Activated CD4-positive, CD25-positive, alpha-beta regulatory T cell treated with anti-CD3 and anti-CD28 coated beads, Interleukin-2, amount 50 U/mL, for 24 hours (primary cell): ENCODE measurements at regions not wholly inside any gene's neighbourhood (a gene's known extent, or its start where the extent isn't known, plus 50 kb on each side); places are given as distances from the start of the nearest gene placed in this dataset.
"Not testable (repeated sequence)": the region's sequence is repeated elsewhere in the genome, so short reads cannot be mapped to it uniquely, and the experiment has no call there.

Experiments used
- ATAC-seq, 2 donors: fragments of 150-1000 bp; cut with Tn5 transposase; one replicate each; pipeline ENCODE4 v1.10.0; 2021; ENCODE audit warnings: mild to moderate bottlenecking in 1 of 2, moderate library complexity in 1 of 2

- ATAC-seq, result no peak
These were observed 201.0 kb upstream of the NABP1 start for GRCh38 chr2:191476901-191477300.

- no peak for ATAC-seq
These were observed 198.9 kb upstream of the NABP1 start for GRCh38 chr2:191478799-191479679.

GRCh38 chr2:191479680-191480023 is 198.3 kb upstream of the NABP1 start:
- ATAC-seq, result no peak

DNA sequence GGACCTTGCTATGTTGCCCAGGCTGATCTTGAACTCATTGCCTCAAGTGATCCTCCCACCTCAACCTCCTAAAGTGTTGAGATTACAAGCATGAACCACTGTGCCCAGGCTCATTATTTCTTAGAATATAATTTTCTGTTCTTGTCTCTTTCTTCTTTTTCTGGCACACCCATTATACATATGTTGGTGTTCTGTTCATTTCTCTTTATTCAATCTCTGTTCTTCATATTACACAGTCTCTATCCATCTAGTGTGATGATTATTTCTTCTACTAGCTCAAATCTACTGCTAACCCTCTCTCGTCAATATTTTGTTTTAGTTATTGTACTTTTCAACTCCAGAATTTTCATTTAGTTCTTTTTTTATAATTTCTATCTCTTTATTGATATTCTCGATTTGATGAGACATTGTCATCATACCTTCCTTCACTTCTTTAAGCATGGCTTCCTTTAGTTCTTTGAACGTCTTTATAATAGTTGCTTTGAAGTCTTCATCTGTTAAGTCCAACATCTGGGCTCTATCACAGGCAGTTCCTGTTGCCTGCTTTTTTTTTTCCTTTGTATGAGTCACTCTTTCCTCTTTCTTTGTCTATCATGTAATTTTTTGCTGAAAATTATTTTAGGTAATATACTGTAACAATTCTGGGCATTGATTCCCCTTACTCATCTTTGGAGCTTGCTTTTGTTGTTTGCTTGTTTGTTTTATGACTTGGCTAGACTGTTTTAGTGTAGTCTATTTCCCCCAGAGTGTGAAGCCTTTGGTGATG is 196.4 kb upstream of the NABP1 start:
- no peak for ATAC-seq

- no peak for ATAC-seq
These were observed 194.8 kb upstream of the NABP1 start for GRCh38 chr2:191483117-191483516.

GRCh38 chr2:191486584-191487320 is 191.2 kb upstream of the NABP1 start:
- no peak for ATAC-seq

DNA sequence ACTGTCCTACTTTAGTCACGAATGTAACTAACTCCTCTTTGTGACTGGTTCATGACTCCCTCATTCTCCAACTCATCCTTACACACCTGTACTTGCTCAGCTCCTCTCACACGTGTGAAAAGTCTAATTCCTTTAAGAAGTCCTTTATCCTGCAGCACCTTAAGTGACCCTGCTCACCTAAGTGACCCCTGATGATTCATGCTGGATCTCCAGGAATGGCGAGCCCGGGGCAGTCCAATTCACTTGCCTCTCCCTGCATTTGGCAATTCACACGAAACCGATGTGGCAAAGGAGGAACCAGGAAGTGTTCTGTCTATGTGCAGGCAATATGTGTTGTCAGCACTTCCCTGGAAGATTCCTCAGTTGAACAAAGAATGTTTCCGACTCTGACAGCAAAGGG is 189.8 kb upstream of the NABP1 start:
- ATAC-seq, result no peak

DNA sequence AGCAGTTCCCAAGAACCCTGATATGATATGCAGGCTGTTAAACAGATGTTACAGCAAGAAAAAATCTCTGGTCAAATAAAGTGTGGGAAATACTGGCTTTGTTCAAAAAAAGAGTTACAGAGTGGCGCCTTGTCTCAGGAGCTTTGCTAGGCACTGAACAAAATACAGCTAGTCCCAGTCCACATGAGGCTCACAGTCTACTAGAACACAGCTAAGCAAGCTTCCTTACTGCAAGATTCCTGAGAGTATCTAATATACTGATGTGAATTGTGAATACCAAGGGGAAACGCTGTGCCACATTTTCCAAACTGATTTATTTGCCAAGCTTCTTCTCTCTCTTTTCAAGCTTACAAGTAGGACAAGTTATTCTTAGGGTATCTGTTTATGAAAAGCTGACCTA is 188.8 kb upstream of the NABP1 start:
- ATAC-seq, result no peak

DNA sequence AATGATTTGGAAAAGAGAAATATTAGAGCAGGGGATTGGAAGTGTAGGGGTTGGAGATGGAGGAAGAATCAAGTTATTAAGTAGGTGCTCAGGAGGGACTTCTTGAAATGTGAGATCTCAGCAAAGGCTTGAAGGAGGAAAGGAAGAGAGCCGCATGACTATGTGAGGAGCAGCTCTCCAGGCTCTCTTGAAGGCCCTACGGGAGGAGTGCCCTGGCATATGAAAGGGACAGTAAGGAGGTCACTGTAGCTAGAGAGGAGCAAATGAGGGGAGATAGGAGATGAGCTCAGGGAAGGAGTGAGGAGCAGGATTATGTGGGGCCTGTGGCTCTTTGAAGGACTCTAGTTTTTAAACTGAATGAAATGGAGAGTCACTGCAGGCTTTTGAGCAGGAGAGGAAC is 181.1 kb upstream of the NABP1 start:
- ATAC-seq, result no peak

GRCh38 chr2:191497822-191498221 is 180.1 kb upstream of the NABP1 start:
- no peak for ATAC-seq

GRCh38 chr2:191499050-191499449 is 178.9 kb upstream of the NABP1 start:
- no peak for ATAC-seq

- no peak for ATAC-seq
These were observed 177.9 kb upstream of the NABP1 start for GRCh38 chr2:191499874-191500565.

GRCh38 chr2:191500566-191500883 is 177.4 kb upstream of the NABP1 start:
- ATAC-seq, result no peak

- ATAC-seq, result no peak
These were observed 176.9 kb upstream of the NABP1 start for GRCh38 chr2:191500884-191501560.

- ATAC-seq, result no peak
These were observed 176.3 kb upstream of the NABP1 start for GRCh38 chr2:191501561-191502168.

- no peak for ATAC-seq
These were observed 171.4 kb upstream of the NABP1 start for GRCh38 chr2:191506515-191506914.

GRCh38 chr2:191507252-191507853 is 170.6 kb upstream of the NABP1 start:
- ATAC-seq, result not testable (repeated sequence)

DNA sequence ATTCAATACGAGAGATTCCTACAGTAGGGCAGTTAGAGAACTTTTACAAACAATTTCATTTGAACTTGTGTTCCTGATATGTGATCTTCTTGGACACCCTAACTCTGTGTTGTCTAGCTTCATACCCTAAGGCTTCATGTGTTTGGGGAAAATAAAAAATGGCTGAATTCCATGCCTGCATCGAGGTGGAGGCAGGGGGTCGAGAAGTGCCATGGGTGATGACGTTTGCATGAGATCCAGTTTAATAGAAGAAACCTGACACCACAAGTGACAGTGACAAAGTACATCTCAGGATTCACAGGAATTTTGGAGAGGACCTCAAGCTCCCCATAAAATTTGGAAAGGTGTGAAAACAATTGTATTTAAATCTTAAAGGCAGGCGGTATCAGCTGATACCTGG is 169.2 kb upstream of the NABP1 start:
- ATAC-seq, result no peak

DNA sequence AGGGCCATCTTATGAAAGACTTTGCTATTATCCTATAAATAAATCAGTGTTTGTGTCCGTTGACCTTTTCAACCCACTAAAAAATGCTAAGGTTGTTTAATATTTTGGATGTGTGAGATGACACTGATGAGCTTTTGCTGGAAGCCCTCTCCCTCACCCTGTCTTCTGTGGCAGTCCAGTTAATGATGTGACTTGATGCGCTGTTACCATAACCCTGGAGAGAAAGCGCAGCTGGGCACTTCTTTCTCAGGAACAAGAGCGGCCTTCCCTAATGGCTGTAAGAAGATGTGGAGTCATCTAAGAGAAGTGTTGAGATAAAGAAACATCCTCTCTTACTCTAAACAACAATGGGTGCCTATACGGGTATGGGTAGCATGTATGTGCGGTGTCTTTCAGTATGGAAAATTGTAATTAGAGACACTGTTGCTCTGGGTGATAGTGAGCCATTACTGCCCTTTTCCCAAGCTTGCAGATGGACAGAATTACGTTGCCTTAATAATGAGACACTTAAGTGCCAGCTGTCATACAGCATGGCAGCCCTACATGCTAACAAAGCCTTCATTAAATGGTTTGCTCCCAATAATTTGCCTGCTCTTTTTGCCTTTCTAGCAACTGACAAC is 165.6 kb upstream of the NABP1 start:
- ATAC-seq, result no peak

GRCh38 chr2:191512874-191513273 is 165.1 kb upstream of the NABP1 start:
- no peak for ATAC-seq

- no peak for ATAC-seq
These were observed 163.3 kb upstream of the NABP1 start for GRCh38 chr2:191514613-191515012.
